ENCODE measurements at regions not wholly inside any gene's neighbourhood (a gene's known extent, or its start where the extent isn't known, plus 50 kb on each side); places are given as distances from the start of the nearest gene placed in this dataset.

GRCh38 chr17:34163123-34163522 lies 92.0 kb upstream of the CCL2 start:
- TF ChIP-seq ZFP3 (CRISPR knock-in tag; IDR thresholded peaks at IDR 0.05), result no peak
- no peak for TF ChIP-seq PATZ1 (CRISPR knock-in tag; IDR thresholded peaks at IDR 0.05; ENCODE audit: borderline replicate concordance)
- no peak for TF ChIP-seq SNAI2 (CRISPR knock-in tag; IDR thresholded peaks at IDR 0.05)
- no peak for TF ChIP-seq POU6F1 (CRISPR knock-in tag; IDR thresholded peaks at IDR 0.05; ENCODE audit: borderline replicate concordance, low read depth)
- no peak for TF ChIP-seq ZC3H10 (CRISPR knock-in tag; IDR thresholded peaks at IDR 0.05)
- no peak for TF ChIP-seq RARB (CRISPR knock-in tag; IDR thresholded peaks at IDR 0.05)
- no peak for TF ChIP-seq ZNF565 (CRISPR knock-in tag; conservative IDR thresholded peaks at IDR 0.05; ENCODE audit: low read depth)
